Peyer's patch (tissue), 4 donors: ENCODE measurements at regions not wholly inside any gene's neighbourhood (a gene's known extent, or its start where the extent isn't known, plus 50 kb on each side); places are given as distances from the start of the nearest gene placed in this dataset.

Source experiments
- CTCF ChIP-seq, 6 experiments: fragments of 450-650 bp in 4 of 6; fragments of 200-600 bp in 2 of 6; sonication (generic) in 1 of 6; IDR thresholded peaks; one replicate each; pipeline ENCODE4 v1.5.1; 2017 to 2019; ENCODE audit warnings: antibody characterized with exemption in 6 of 6, mild to moderate bottlenecking in 3 of 6, moderate library complexity in 1 of 6
- POLR2A ChIP-seq, 2 donors: fragments of 450-650 bp; IDR thresholded peaks; one replicate each; pipeline ENCODE4 v1.5.1; 2017; ENCODE audit warnings: antibody characterized with exemption in 2 of 2, mild to moderate bottlenecking in 2 of 2, moderate library complexity in 2 of 2

GRCh38 chr3:147514366-147515160 lies 105.4 kb downstream of the ZIC1 start:
- TF ChIP-seq CTCF (IDR thresholded peaks at IDR 0.05) (no peak), POLR2A (IDR thresholded peaks at IDR 0.05) (no peak)
